Kidney (tissue), 13 donors: ENCODE measurements at regions not wholly inside any gene's neighbourhood (a gene's known extent, or its start where the extent isn't known, plus 50 kb on each side); places are given as distances from the start of the nearest gene placed in this dataset.

Experiments used
- DNase-seq, 5 donors: peaks; one replicate each; pipeline ENCODE4 v3.0.0-alpha.2; 2013 to 2020
- FAIRE-seq: peaks from 2 replicates; lab custom pipeline; 2012; peaks lifted over from hg19 to GRCh38; lab: Jason Lieb, UNC
- H3K27ac ChIP-seq, 2 donors: one replicate each; pipeline ENCODE4 v1.7.0; 2013; ENCODE audit warnings: low read depth in 2 of 2, low read length in 2 of 2, inconsistent platforms in 1 of 2
- H3K27me3 ChIP-seq: one replicate; pipeline ENCODE4 v1.7.1; 2013; ENCODE audit warnings: low read length, inconsistent platforms; ENCODE audit not compliant: control insufficient read depth, insufficient read depth
- H3K36me3 ChIP-seq, 3 donors: one replicate each; pipeline versions ENCODE4 v1.7.0 to v1.7.1; 2013; ENCODE audit warnings: low read length in 3 of 3, control low read depth in 1 of 3, inconsistent platforms in 1 of 3; ENCODE audit not compliant: insufficient read depth in 3 of 3, control insufficient read depth in 2 of 3
- H3K4me1 ChIP-seq, 3 donors: one replicate each; pipeline versions ENCODE4 v1.7.0 to v1.7.1; 2013; ENCODE audit warnings: low read length in 3 of 3, inconsistent platforms in 1 of 3, low read depth in 1 of 3; ENCODE audit not compliant: control insufficient read depth in 2 of 3, insufficient read depth in 2 of 3
- H3K4me3 ChIP-seq, 3 donors: one replicate each; pipeline versions ENCODE4 v1.7.0 to v1.8.1; 2013; ENCODE audit warnings: low read length in 3 of 3, control low read depth in 1 of 3, inconsistent platforms in 1 of 3
- H3K9ac ChIP-seq, 3 donors: one replicate each; pipeline versions ENCODE4 v1.7.0 to v1.7.1; 2013; ENCODE audit warnings: low read length in 3 of 3, control low read depth in 1 of 3, inconsistent platforms in 1 of 3
- H3K9me3 ChIP-seq, 3 donors: one replicate each; pipeline versions ENCODE4 v1.7.0 to v1.7.1; 2013; ENCODE audit warnings: low read length in 3 of 3, control low read depth in 1 of 3, inconsistent platforms in 1 of 3; ENCODE audit not compliant: control insufficient read depth in 2 of 3, insufficient read depth in 1 of 3
- intact Hi-C: fragments of 100-400 bp; cut with DNase I; formaldehyde crosslinking; loops from one replicate; pipeline ENCODE4 v1.11.1; 2022
- TF ChIP-seq, protein P1 (sequence below): IDR thresholded peaks from 3 replicates; pipeline ENCODE4 v1.5.1; 2012; ENCODE audit warnings: mild to moderate bottlenecking, moderate library complexity, borderline replicate concordance; ENCODE audit not compliant: insufficient read depth; ENCODE audit errors: extremely low read depth
- donor health status: control.
- donor health status: control.
- donor health status: control.
- donor health status: control.
- donor health status: control.
- donor health status: DM: yes; HTN: yes; CAD: no.
- donor health status: Normal renal cell carcinoma (clear cell type).

DNA sequence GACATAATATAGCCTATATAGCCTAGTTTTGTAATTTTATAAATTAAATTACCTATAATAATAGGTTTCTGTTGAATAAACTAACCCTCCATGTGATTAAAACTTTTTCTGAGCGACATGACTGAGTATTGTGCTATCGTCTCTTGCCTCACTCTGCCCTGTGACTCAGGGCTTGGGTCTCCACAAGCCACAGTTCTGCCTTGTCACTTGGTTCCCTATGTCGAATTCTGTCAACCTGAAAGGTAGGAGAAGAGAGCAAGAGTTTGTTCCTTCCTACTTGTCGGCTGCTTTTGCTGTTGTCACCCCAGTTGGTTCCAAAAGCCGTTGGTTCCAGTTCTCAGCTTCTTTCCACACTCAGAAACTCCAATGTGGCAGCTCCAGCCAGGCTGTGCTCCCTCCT, 285.9 kb downstream of the PSAT1 start:
- Histone ChIP-seq H3K9me3 (peaks cover 0 to 2% (median 0%) of the 10 kb centered on the region in 3 donors), H3K27ac (no peak overlapping the region), H3K9ac (no peak overlapping the region), H3K4me1 (no peaks in the 10 kb centered on the region), H3K4me3 (no peak overlapping the region), H3K27me3 (no peaks in the 10 kb centered on the region), H3K36me3 (no peaks in the 10 kb centered on the region)
- no peak for FAIRE-seq
- TF ChIP-seq, protein P1, sequence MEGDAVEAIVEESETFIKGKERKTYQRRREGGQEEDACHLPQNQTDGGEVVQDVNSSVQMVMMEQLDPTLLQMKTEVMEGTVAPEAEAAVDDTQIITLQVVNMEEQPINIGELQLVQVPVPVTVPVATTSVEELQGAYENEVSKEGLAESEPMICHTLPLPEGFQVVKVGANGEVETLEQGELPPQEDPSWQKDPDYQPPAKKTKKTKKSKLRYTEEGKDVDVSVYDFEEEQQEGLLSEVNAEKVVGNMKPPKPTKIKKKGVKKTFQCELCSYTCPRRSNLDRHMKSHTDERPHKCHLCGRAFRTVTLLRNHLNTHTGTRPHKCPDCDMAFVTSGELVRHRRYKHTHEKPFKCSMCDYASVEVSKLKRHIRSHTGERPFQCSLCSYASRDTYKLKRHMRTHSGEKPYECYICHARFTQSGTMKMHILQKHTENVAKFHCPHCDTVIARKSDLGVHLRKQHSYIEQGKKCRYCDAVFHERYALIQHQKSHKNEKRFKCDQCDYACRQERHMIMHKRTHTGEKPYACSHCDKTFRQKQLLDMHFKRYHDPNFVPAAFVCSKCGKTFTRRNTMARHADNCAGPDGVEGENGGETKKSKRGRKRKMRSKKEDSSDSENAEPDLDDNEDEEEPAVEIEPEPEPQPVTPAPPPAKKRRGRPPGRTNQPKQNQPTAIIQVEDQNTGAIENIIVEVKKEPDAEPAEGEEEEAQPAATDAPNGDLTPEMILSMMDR: no peak
- intact Hi-C loops: no loop called here
- DNase-seq: no peak

DNA sequence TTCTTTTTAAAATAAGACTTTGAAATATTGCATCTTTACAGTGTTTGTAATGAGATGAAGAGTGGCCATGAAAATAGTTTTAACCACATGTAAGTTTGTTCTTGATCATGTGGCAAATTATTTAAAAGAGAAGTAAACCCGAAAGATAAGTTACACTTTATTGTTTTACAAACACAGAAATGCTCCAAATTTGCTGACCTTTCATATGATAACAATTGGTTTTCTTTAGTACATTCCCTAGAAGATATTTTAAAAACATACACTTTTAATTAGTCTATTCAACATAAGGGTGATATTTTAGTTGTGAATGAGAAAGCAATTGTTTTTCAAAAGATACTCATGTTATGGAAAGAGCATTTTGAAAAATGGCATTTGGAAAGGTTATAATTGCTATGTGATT, 287.7 kb downstream of the PSAT1 start:
- DNase-seq (no peak), FAIRE-seq (no peak)
- H3K9me3 ChIP-seq: peaks cover 0 to 2% (median 0%) of the 10 kb centered on the region in 3 donors
- TF ChIP-seq, protein P1: no peak
- no peak overlapping the region for H3K27ac ChIP-seq
- no peaks in the 10 kb centered on the region for H3K27me3 ChIP-seq
- no peaks in the 10 kb centered on the region for H3K4me1 ChIP-seq
- H3K9ac ChIP-seq: no peak overlapping the region
- intact Hi-C loops: no loop called here
- H3K36me3 ChIP-seq: no peaks in the 10 kb centered on the region
- H3K4me3 ChIP-seq: no peak overlapping the region

DNA sequence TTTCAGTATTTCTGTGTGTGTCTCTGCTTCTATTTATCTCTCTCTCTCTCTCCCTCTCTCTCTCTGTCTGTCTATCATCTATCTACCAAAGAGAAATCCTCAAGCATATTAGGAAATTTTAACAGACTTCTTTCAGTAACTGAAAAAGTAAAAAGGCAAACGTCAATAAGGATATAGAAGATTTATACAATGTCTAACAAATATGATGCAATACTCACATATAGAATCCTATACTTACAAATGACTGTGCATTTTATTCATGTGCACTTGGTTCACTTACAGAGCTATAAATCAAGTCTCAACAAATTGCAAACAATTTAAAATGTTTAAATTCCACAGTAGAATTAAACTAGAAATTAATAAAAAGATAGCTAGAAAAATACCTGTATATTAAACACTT, 289.0 kb downstream of the PSAT1 start:
- no peak overlapping the region for H3K4me3 ChIP-seq
- no peak for FAIRE-seq
- no peak overlapping the region for H3K9ac ChIP-seq
- no peaks in the 10 kb centered on the region for H3K4me1 ChIP-seq
- TF ChIP-seq, protein P1: no peak
- no peaks in the 10 kb centered on the region for H3K36me3 ChIP-seq
- H3K27me3 ChIP-seq: no peaks in the 10 kb centered on the region
- peaks cover 0 to 2% (median 0%) of the 10 kb centered on the region in 3 donors for H3K9me3 ChIP-seq
- DNase-seq: no peak
- no peak overlapping the region for H3K27ac ChIP-seq
- intact Hi-C loops: no loop called here

DNA sequence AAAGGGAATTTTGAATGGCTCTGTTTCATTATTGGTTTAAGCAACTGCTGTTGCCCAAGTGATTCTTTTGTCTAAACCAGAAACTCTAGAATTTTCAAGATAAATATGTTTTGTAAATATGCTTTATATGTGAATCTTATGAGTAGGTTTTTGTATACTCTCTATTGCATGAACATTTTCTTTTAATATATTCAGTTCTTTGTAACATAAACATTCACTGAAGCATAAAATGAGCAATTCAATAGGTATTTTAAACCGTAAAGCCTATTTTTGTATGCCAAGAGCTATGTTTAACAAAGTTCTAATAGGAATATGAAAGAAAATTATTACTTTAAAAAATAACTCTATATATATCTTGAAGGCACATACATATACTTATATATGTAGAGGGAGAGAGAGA, 293.1 kb downstream of the PSAT1 start:
- no peak for DNase-seq
- no peaks in the 10 kb centered on the region for H3K36me3 ChIP-seq
- intact Hi-C loops: no loop called here
- H3K4me1 ChIP-seq: no peaks in the 10 kb centered on the region
- TF ChIP-seq, protein P1: no peak
- H3K9me3 ChIP-seq: peaks cover 0 to 2% (median 0%) of the 10 kb centered on the region in 3 donors
- no peak overlapping the region for H3K4me3 ChIP-seq
- H3K27me3 ChIP-seq: no peaks in the 10 kb centered on the region
- H3K27ac ChIP-seq: no peak overlapping the region
- FAIRE-seq: no peak
- H3K9ac ChIP-seq: no peak overlapping the region
